ENCODE measurements at regions not wholly inside any gene's neighbourhood (a gene's known extent, or its start where the extent isn't known, plus 50 kb on each side); places are given as distances from the start of the nearest gene placed in this dataset.

DNA sequence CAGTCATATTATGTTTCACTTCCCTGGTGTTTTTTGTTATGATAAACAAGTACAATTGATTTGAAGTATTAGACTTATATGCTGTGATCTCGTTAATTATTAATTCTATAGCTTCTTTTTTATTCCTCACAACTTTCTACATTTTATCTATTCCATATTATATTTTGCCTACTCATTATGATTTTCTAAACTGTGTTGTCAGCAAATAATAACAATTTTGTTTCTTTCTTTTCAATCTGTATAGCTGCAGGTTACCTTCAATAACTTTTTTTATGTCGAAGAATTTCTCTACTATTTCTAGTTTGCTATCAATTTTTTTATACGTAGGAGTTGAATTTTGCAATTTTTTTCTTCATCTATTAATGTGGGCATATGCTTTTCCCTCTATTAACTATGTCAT, 304.4 kb downstream of the PCDH17 start:
- H3K27me3 ChIP-seq (ENCODE audit: insufficient read depth, low read length): no peaks in the 10 kb centered on the region
- H3K9ac ChIP-seq (ENCODE audit: low read length): no peak overlapping the region
- TF ChIP-seq, protein P1, sequence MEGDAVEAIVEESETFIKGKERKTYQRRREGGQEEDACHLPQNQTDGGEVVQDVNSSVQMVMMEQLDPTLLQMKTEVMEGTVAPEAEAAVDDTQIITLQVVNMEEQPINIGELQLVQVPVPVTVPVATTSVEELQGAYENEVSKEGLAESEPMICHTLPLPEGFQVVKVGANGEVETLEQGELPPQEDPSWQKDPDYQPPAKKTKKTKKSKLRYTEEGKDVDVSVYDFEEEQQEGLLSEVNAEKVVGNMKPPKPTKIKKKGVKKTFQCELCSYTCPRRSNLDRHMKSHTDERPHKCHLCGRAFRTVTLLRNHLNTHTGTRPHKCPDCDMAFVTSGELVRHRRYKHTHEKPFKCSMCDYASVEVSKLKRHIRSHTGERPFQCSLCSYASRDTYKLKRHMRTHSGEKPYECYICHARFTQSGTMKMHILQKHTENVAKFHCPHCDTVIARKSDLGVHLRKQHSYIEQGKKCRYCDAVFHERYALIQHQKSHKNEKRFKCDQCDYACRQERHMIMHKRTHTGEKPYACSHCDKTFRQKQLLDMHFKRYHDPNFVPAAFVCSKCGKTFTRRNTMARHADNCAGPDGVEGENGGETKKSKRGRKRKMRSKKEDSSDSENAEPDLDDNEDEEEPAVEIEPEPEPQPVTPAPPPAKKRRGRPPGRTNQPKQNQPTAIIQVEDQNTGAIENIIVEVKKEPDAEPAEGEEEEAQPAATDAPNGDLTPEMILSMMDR (IDR thresholded peaks at IDR 0.05; ENCODE audit: insufficient read depth, low read depth, low read length): no peak
- no peak for TF ChIP-seq EZH2 (IDR thresholded peaks at IDR 0.05; ENCODE audit: insufficient read depth, low read length)
- no peaks in the 10 kb centered on the region for H4K20me1 ChIP-seq (ENCODE audit: insufficient read depth, low read length)
- no peaks in the 10 kb centered on the region for H3K79me2 ChIP-seq (ENCODE audit: insufficient read depth, low read length)
- no peak overlapping the region for H3K4me3 ChIP-seq (ENCODE audit: insufficient read depth, low read depth, low read length)
- H3K36me3 ChIP-seq (ENCODE audit: insufficient read depth, low read length): no peaks in the 10 kb centered on the region
- Mint-ChIP-seq H3K9me3 (ENCODE audit: unreplicated experiment) (no peaks in the 10 kb centered on the region), H3K4me1 (ENCODE audit: low read depth, unreplicated experiment) (no peaks in the 10 kb centered on the region), H3K27me3 (ENCODE audit: low read depth, unreplicated experiment) (no peaks in the 10 kb centered on the region), H3K27ac (ENCODE audit: unreplicated experiment) (no peak overlapping the region), H3K4me3 (ENCODE audit: unreplicated experiment) (no peak overlapping the region), H3K36me3 (ENCODE audit: low read depth, unreplicated experiment) (no peaks in the 10 kb centered on the region)
- no peaks in the 10 kb centered on the region for H3K9me3 ChIP-seq (ENCODE audit: insufficient read depth, low read depth, low read length)
- no peak overlapping the region for H2AFZ ChIP-seq (ENCODE audit: low read depth, low read length)
- DNase-seq (ENCODE audit: low read depth) (no peak), FAIRE-seq (no peak)
- no peak overlapping the region for H3K27ac ChIP-seq (ENCODE audit: low read depth, low read length)
- H3K4me2 ChIP-seq (ENCODE audit: low read length): no peak overlapping the region
- H3K4me1 ChIP-seq (ENCODE audit: insufficient read depth, low read length): no peaks in the 10 kb centered on the region

GRCh38 chr13:57946361-57946760, 314.8 kb downstream of the PCDH17 start:
- Mint-ChIP-seq H3K4me3 (ENCODE audit: unreplicated experiment) (no peak overlapping the region), H3K9me3 (ENCODE audit: unreplicated experiment) (peaks cover 7% of the 10 kb centered on the region)

DNA sequence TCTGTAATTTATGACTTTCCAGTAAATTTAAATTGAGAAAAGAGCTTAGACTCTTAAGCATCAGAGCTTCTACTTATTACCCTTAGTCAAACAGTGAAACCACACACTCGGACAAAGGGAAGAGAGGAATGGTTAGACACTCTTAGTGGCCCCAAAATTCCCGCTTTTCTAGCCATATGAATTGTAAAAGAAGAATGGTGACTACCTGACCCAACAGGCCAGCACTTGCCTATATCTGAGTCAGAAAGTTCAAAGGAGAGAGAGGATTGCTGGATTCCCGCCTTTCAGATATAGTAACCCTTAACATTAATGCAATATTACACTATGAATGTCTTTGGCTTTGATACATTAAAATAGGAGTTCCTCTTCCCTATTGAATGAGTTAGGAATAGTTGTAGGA, 317.3 kb downstream of the PCDH17 start:
- no peaks in the 10 kb centered on the region for H3K4me1 Mint-ChIP-seq (ENCODE audit: low read depth, unreplicated experiment)
- no peaks in the 10 kb centered on the region for H3K36me3 Mint-ChIP-seq (ENCODE audit: low read depth, unreplicated experiment)
- H3K27me3 Mint-ChIP-seq (ENCODE audit: low read depth, unreplicated experiment): no peaks in the 10 kb centered on the region
- H3K9me3 ChIP-seq (ENCODE audit: insufficient read depth, low read depth, low read length): no peaks in the 10 kb centered on the region
- no peaks in the 10 kb centered on the region for H4K20me1 ChIP-seq (ENCODE audit: insufficient read depth, low read length)
- peaks cover 10% of the 10 kb centered on the region for H3K9me3 Mint-ChIP-seq (ENCODE audit: unreplicated experiment)
- TF ChIP-seq, protein P1 (IDR thresholded peaks at IDR 0.05; ENCODE audit: insufficient read depth, low read depth, low read length): no peak
- no peak for TF ChIP-seq EZH2 (IDR thresholded peaks at IDR 0.05; ENCODE audit: insufficient read depth, low read length)
- H3K9ac ChIP-seq (ENCODE audit: low read length): no peak overlapping the region
- H3K79me2 ChIP-seq (ENCODE audit: insufficient read depth, low read length): no peaks in the 10 kb centered on the region
- no peak overlapping the region for H3K27ac Mint-ChIP-seq (ENCODE audit: unreplicated experiment)
- H3K36me3 ChIP-seq (ENCODE audit: insufficient read depth, low read length): no peaks in the 10 kb centered on the region
- no peak overlapping the region for H3K27ac ChIP-seq (ENCODE audit: low read depth, low read length)
- H3K4me3 ChIP-seq (ENCODE audit: insufficient read depth, low read depth, low read length): no peak overlapping the region
- no peaks in the 10 kb centered on the region for H3K4me1 ChIP-seq (ENCODE audit: insufficient read depth, low read length)
- DNase-seq (ENCODE audit: low read depth) (no peak), FAIRE-seq (no peak)
- no peak overlapping the region for H3K4me2 ChIP-seq (ENCODE audit: low read length)
- H2AFZ ChIP-seq (ENCODE audit: low read depth, low read length): no peak overlapping the region
- no peak overlapping the region for H3K4me3 Mint-ChIP-seq (ENCODE audit: unreplicated experiment)
- no peaks in the 10 kb centered on the region for H3K27me3 ChIP-seq (ENCODE audit: insufficient read depth, low read length)

More at GRCh38 chr13:57946361-57946760, 314.8 kb downstream of the PCDH17 start:
- H3K36me3 ChIP-seq (ENCODE audit: insufficient read depth, low read length): no peaks in the 10 kb centered on the region
- H3K4me3 ChIP-seq (ENCODE audit: insufficient read depth, low read depth, low read length): no peak overlapping the region
- DNase-seq (ENCODE audit: low read depth) (no peak), FAIRE-seq (no peak)
- no peak overlapping the region for H3K9ac ChIP-seq (ENCODE audit: low read length)
- Mint-ChIP-seq H3K36me3 (ENCODE audit: low read depth, unreplicated experiment) (no peaks in the 10 kb centered on the region), H3K27me3 (ENCODE audit: low read depth, unreplicated experiment) (no peaks in the 10 kb centered on the region), H3K4me1 (ENCODE audit: low read depth, unreplicated experiment) (no peaks in the 10 kb centered on the region), H3K27ac (ENCODE audit: unreplicated experiment) (no peak overlapping the region)
- no peaks in the 10 kb centered on the region for H3K4me1 ChIP-seq (ENCODE audit: insufficient read depth, low read length)
- no peaks in the 10 kb centered on the region for H3K79me2 ChIP-seq (ENCODE audit: insufficient read depth, low read length)
- no peak for TF ChIP-seq EZH2 (IDR thresholded peaks at IDR 0.05; ENCODE audit: insufficient read depth, low read length)
- TF ChIP-seq, protein P1 (IDR thresholded peaks at IDR 0.05; ENCODE audit: insufficient read depth, low read depth, low read length): no peak
- no peaks in the 10 kb centered on the region for H3K9me3 ChIP-seq (ENCODE audit: insufficient read depth, low read depth, low read length)
- no peaks in the 10 kb centered on the region for H3K27me3 ChIP-seq (ENCODE audit: insufficient read depth, low read length)
- no peak overlapping the region for H2AFZ ChIP-seq (ENCODE audit: low read depth, low read length)
- H4K20me1 ChIP-seq (ENCODE audit: insufficient read depth, low read length): no peaks in the 10 kb centered on the region
- no peak overlapping the region for H3K27ac ChIP-seq (ENCODE audit: low read depth, low read length)
- no peak overlapping the region for H3K4me2 ChIP-seq (ENCODE audit: low read length)
